ENCODE measurements at regions not wholly inside any gene's neighbourhood (a gene's known extent, or its start where the extent isn't known, plus 50 kb on each side); places are given as distances from the start of the nearest gene placed in this dataset.

DNA sequence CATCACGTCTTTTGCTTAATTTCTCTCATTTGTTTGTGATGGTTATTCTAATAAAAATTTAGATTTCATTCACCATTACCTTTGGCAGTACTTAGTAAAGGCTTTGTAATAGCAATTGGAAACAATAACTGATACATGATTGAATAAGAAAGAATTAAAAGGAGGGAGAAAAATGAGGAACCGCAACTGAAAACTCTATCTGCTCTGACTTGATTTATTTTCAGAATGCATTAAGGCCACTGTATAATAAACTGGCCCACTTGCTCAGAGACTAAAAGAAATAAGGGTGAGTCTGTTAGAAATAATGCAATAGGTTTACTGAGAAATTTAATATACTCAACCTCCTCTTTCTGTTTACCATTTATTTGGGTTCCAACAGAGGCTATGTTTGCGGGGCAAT, 351.5 kb downstream of the TMA16 start:
- TF ChIP-seq, protein P1, sequence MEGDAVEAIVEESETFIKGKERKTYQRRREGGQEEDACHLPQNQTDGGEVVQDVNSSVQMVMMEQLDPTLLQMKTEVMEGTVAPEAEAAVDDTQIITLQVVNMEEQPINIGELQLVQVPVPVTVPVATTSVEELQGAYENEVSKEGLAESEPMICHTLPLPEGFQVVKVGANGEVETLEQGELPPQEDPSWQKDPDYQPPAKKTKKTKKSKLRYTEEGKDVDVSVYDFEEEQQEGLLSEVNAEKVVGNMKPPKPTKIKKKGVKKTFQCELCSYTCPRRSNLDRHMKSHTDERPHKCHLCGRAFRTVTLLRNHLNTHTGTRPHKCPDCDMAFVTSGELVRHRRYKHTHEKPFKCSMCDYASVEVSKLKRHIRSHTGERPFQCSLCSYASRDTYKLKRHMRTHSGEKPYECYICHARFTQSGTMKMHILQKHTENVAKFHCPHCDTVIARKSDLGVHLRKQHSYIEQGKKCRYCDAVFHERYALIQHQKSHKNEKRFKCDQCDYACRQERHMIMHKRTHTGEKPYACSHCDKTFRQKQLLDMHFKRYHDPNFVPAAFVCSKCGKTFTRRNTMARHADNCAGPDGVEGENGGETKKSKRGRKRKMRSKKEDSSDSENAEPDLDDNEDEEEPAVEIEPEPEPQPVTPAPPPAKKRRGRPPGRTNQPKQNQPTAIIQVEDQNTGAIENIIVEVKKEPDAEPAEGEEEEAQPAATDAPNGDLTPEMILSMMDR (IDR thresholded peaks at IDR 0.05; ENCODE audit: control extremely low read depth in 1 of 3, insufficient read depth in 1 of 3, low read depth in 1 of 3, low read length in 3 of 3) = no peak
- TF ChIP-seq POLR2AphosphoS5 (IDR thresholded peaks at IDR 0.05; ENCODE audit: low read depth, low read length) = no peak
- no peak for TF ChIP-seq SP1 (IDR thresholded peaks at IDR 0.05; ENCODE audit: low read depth, low read length)
- TF ChIP-seq CBX5 (IDR thresholded peaks at IDR 0.05; ENCODE audit: low read depth, low read length) = no peak
- TF ChIP-seq POLR2A (IDR thresholded peaks at IDR 0.05; ENCODE audit: control extremely low read depth in 1 of 2, low read depth in 2 of 2, low read length in 2 of 2) = no peak
- no peak for TF ChIP-seq NRF1 (IDR thresholded peaks at IDR 0.05; ENCODE audit: low read depth, low read length)
- TF ChIP-seq RAD21 (IDR thresholded peaks at IDR 0.05 in 1 of 2, conservative IDR thresholded peaks at IDR 0.05 in 1 of 2; ENCODE audit: low read depth in 2 of 2, low read length in 2 of 2) = no peak

Data from H1 (cell line).